ENCODE measurements at regions not wholly inside any gene's neighbourhood (a gene's known extent, or its start where the extent isn't known, plus 50 kb on each side); places are given as distances from the start of the nearest gene placed in this dataset.

- in situ Hi-C loops (cut with HindIII; ENCODE audit: low pct_unique_long_range_greater_than_20kb, low sequenced_read_pairs), result no loop called here
- no peak for TF ChIP-seq JUND (IDR thresholded peaks at IDR 0.05; ENCODE audit: low read depth)
- DNase-seq (ENCODE audit: low read depth in 1 of 2, low spot score in 1 of 2), result no peak
Measured at GRCh38 chr2:224325941-224326340, 76.0 kb downstream of the FAM124B start.

- no peak for TF ChIP-seq JUND (IDR thresholded peaks at IDR 0.05; ENCODE audit: low read depth)
- in situ Hi-C loops (cut with HindIII; ENCODE audit: low pct_unique_long_range_greater_than_20kb, low sequenced_read_pairs), result no loop called here
Measured at GRCh38 chr2:224324604-224325003, 77.3 kb downstream of the FAM124B start.

GRCh38 chr2:224320660-224321059 is 81.2 kb downstream of the FAM124B start:
- DNase-seq (ENCODE audit: low read depth in 1 of 2, low spot score in 1 of 2), result no peak
- in situ Hi-C loops (cut with HindIII; ENCODE audit: low pct_unique_long_range_greater_than_20kb, low sequenced_read_pairs), result no loop called here
- TF ChIP-seq JUND (IDR thresholded peaks at IDR 0.05; ENCODE audit: low read depth), result no peak

More at GRCh38 chr2:224324604-224325003, 77.3 kb downstream of the FAM124B start:
- no peak for DNase-seq (ENCODE audit: low read depth in 1 of 2, low spot score in 1 of 2)

DNA sequence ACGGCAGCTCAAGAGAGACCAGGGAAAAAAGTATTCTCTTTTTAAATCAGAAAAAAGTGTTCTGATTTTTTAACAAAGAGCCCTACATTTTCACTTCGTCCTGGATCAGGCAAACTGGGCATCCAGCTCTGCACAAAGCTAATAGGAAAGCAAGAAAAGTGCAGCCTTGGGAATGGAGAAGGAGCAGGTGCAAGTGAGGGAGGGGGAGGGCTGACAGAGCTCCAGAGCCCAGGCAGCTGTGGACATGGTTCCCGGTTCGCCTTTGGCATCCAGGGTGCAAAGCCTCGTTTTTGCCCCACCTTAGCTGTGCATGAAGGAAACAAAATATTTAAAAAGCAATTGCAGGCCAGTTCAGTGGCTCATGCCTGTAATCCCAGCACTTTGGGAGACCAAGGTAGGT is 82.2 kb downstream of the FAM124B start:
- DNase-seq (ENCODE audit: low read depth in 1 of 2, low spot score in 1 of 2), result no peak
- in situ Hi-C loops (cut with HindIII; ENCODE audit: low pct_unique_long_range_greater_than_20kb, low sequenced_read_pairs), result no loop called here
- TF ChIP-seq JUND (IDR thresholded peaks at IDR 0.05; ENCODE audit: low read depth), result no peak

GRCh38 chr2:224312741-224313140 is 89.2 kb downstream of the FAM124B start:
- in situ Hi-C loops (cut with HindIII; ENCODE audit: low pct_unique_long_range_greater_than_20kb, low sequenced_read_pairs), result no loop called here
- TF ChIP-seq JUND (IDR thresholded peaks at IDR 0.05; ENCODE audit: low read depth), result no peak
- DNase-seq (ENCODE audit: low read depth in 1 of 2, low spot score in 1 of 2), result no peak

DNA sequence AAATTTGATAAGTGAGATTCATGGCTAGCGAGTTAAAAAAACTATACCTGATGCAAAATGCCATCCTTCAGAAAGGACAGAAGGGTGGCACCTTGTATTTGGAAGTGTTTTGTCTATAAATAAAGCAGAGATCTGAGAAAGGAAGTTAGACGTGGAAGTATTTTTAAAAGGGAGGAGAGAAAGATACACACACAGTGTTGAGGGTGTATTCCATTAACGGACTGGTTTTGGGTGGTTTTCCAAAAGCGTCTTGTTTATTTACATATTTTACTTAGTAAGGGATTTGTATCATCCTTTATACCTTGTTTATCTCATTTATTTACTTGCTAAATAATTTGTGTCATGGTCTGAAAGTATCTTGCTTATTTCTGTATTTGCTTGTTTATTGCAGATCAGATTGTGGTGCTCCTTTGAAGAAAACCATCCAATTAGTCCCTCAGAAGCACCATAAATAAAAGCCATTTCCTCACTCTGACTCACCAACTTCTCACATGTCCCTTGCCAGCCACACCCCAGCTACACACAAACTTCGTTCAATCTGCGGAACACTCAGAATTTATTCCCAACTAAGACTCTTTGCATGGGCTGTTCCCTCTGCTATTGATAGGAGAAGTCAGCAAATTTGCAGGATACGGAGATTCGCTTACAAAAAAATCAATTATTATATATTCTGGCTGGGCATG is 90.8 kb downstream of the FAM124B start:
- no peak for DNase-seq (ENCODE audit: low read depth in 1 of 2, low spot score in 1 of 2)
- no peak for TF ChIP-seq JUND (IDR thresholded peaks at IDR 0.05; ENCODE audit: low read depth)
- in situ Hi-C loops (cut with HindIII; ENCODE audit: low pct_unique_long_range_greater_than_20kb, low sequenced_read_pairs), result no loop called here

DNA sequence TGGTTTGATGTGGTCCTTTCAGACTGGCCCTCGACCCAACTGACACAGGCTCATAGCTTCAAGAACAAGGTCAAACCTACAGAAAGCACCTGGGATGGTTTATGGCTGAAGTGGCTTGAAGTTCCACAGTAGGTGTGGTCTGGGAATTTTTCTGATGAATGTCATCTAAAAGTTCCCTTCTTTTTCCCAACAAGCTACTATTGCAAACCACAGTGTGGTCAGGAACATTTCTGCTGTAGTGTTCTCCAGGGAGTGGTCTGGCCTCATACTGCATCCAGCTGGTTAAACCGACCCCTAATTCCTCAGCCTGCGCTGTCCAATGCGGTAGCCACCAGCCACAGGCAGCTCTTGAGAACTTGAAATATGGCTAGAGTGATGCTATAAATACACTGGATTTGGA is 92.7 kb downstream of the FAM124B start:
- TF ChIP-seq JUND (IDR thresholded peaks at IDR 0.05; ENCODE audit: low read depth), result no peak

GRCh38 chr2:224308272-224308911 is 93.5 kb downstream of the FAM124B start:
- DNase-seq (ENCODE audit: low read depth in 1 of 2, low spot score in 1 of 2), result no peak
- in situ Hi-C loops (cut with HindIII; ENCODE audit: low pct_unique_long_range_greater_than_20kb, low sequenced_read_pairs), result no loop called here
- TF ChIP-seq JUND (IDR thresholded peaks at IDR 0.05; ENCODE audit: low read depth), result no peak

More for the DNA sequence above, 92.7 kb downstream of the FAM124B start:
- in situ Hi-C loops (cut with HindIII; ENCODE audit: low pct_unique_long_range_greater_than_20kb, low sequenced_read_pairs), result no loop called here
- DNase-seq (ENCODE audit: low read depth in 1 of 2, low spot score in 1 of 2), result no peak

- no peak for DNase-seq (ENCODE audit: low read depth in 1 of 2, low spot score in 1 of 2)
- in situ Hi-C loops (cut with HindIII; ENCODE audit: low pct_unique_long_range_greater_than_20kb, low sequenced_read_pairs), result no loop called here
- no peak for TF ChIP-seq JUND (IDR thresholded peaks at IDR 0.05; ENCODE audit: low read depth)
Measured at GRCh38 chr2:224302952-224303351, 99.0 kb downstream of the FAM124B start.

- TF ChIP-seq JUND (IDR thresholded peaks at IDR 0.05; ENCODE audit: low read depth), result no peak
- in situ Hi-C loops (cut with HindIII; ENCODE audit: low pct_unique_long_range_greater_than_20kb, low sequenced_read_pairs), result no loop called here
- DNase-seq (ENCODE audit: low read depth in 1 of 2, low spot score in 1 of 2), result no peak
Measured at GRCh38 chr2:224293976-224294375, 107.9 kb downstream of the FAM124B start.

- in situ Hi-C loops (cut with HindIII; ENCODE audit: low pct_unique_long_range_greater_than_20kb, low sequenced_read_pairs), result no loop called here
- no peak for TF ChIP-seq JUND (IDR thresholded peaks at IDR 0.05; ENCODE audit: low read depth)
- DNase-seq (ENCODE audit: low read depth in 1 of 2, low spot score in 1 of 2), result no peak
Measured at GRCh38 chr2:224287531-224287930, 114.4 kb downstream of the FAM124B start.

- no peak for TF ChIP-seq JUND (IDR thresholded peaks at IDR 0.05; ENCODE audit: low read depth)
- peak in 1 of 2 experiments; percentile 11 for DNase-seq (ENCODE audit: low read depth in 1 of 2, low spot score in 1 of 2)
- in situ Hi-C loops (cut with HindIII; ENCODE audit: low pct_unique_long_range_greater_than_20kb, low sequenced_read_pairs), result no loop called here
Measured at GRCh38 chr2:224286923-224287322, 115.0 kb downstream of the FAM124B start.

- TF ChIP-seq JUND (IDR thresholded peaks at IDR 0.05; ENCODE audit: low read depth), result no peak
- in situ Hi-C loops (cut with HindIII; ENCODE audit: low pct_unique_long_range_greater_than_20kb, low sequenced_read_pairs), result no loop called here
Measured at GRCh38 chr2:224284134-224284946, 117.6 kb downstream of the FAM124B start.

More at GRCh38 chr2:224284134-224284946, 117.6 kb downstream of the FAM124B start:
- DNase-seq (ENCODE audit: low read depth in 1 of 2, low spot score in 1 of 2), result peak in 1 of 2 experiments; percentile 57

All from T47D (cell line).